ENCODE measurements at regions not wholly inside any gene's neighbourhood (a gene's known extent, or its start where the extent isn't known, plus 50 kb on each side); places are given as distances from the start of the nearest gene placed in this dataset.

GRCh38 chr13:62061751-62062150, 646.1 kb upstream of the PCDH20 start:
- Histone ChIP-seq H3K36me3 (ENCODE audit: insufficient read depth, low read length) (no peaks in the 10 kb centered on the region), H3K9me3 (ENCODE audit: insufficient read depth, low read depth, low read length) (peaks cover 2% of the 10 kb centered on the region), H3K9ac (ENCODE audit: low read length) (no peak overlapping the region), H3K4me3 (ENCODE audit: insufficient read depth, low read depth, low read length) (no peak overlapping the region), H4K20me1 (ENCODE audit: insufficient read depth, low read length) (no peaks in the 10 kb centered on the region), H3K79me2 (ENCODE audit: insufficient read depth, low read length) (no peaks in the 10 kb centered on the region), H2AFZ (ENCODE audit: low read depth, low read length) (no peak overlapping the region), H3K4me2 (ENCODE audit: low read length) (no peak overlapping the region), H3K4me1 (ENCODE audit: insufficient read depth, low read length) (no peaks in the 10 kb centered on the region), H3K27me3 (ENCODE audit: insufficient read depth, low read length) (no peaks in the 10 kb centered on the region), H3K27ac (ENCODE audit: low read depth, low read length) (no peak overlapping the region)
- Mint-ChIP-seq H3K4me1 (ENCODE audit: low read depth, unreplicated experiment) (no peaks in the 10 kb centered on the region), H3K36me3 (ENCODE audit: low read depth, unreplicated experiment) (no peaks in the 10 kb centered on the region), H3K9me3 (ENCODE audit: unreplicated experiment) (no peaks in the 10 kb centered on the region), H3K4me3 (ENCODE audit: unreplicated experiment) (no peak overlapping the region), H3K27ac (ENCODE audit: unreplicated experiment) (no peak overlapping the region), H3K27me3 (ENCODE audit: low read depth, unreplicated experiment) (no peaks in the 10 kb centered on the region)
- TF ChIP-seq, protein P1, sequence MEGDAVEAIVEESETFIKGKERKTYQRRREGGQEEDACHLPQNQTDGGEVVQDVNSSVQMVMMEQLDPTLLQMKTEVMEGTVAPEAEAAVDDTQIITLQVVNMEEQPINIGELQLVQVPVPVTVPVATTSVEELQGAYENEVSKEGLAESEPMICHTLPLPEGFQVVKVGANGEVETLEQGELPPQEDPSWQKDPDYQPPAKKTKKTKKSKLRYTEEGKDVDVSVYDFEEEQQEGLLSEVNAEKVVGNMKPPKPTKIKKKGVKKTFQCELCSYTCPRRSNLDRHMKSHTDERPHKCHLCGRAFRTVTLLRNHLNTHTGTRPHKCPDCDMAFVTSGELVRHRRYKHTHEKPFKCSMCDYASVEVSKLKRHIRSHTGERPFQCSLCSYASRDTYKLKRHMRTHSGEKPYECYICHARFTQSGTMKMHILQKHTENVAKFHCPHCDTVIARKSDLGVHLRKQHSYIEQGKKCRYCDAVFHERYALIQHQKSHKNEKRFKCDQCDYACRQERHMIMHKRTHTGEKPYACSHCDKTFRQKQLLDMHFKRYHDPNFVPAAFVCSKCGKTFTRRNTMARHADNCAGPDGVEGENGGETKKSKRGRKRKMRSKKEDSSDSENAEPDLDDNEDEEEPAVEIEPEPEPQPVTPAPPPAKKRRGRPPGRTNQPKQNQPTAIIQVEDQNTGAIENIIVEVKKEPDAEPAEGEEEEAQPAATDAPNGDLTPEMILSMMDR (IDR thresholded peaks at IDR 0.05; ENCODE audit: insufficient read depth, low read depth, low read length), result no peak
- no peak for TF ChIP-seq EZH2 (IDR thresholded peaks at IDR 0.05; ENCODE audit: insufficient read depth, low read length)
- no peak for DNase-seq (ENCODE audit: low read depth)
- no peak for FAIRE-seq

GRCh38 chr13:62060570-62060969, 644.9 kb upstream of the PCDH20 start:
- H3K9me3 Mint-ChIP-seq (ENCODE audit: unreplicated experiment), result no peaks in the 10 kb centered on the region
- FAIRE-seq (no peak), DNase-seq (ENCODE audit: low read depth) (no peak)
- H3K4me1 Mint-ChIP-seq (ENCODE audit: low read depth, unreplicated experiment), result no peaks in the 10 kb centered on the region
- Histone ChIP-seq H3K4me1 (ENCODE audit: insufficient read depth, low read length) (no peaks in the 10 kb centered on the region), H3K4me3 (ENCODE audit: insufficient read depth, low read depth, low read length) (no peak overlapping the region), H3K27ac (ENCODE audit: low read depth, low read length) (no peak overlapping the region), H2AFZ (ENCODE audit: low read depth, low read length) (no peak overlapping the region), H3K36me3 (ENCODE audit: insufficient read depth, low read length) (no peaks in the 10 kb centered on the region), H3K9me3 (ENCODE audit: insufficient read depth, low read depth, low read length) (peaks cover 2% of the 10 kb centered on the region), H3K27me3 (ENCODE audit: insufficient read depth, low read length) (no peaks in the 10 kb centered on the region), H3K79me2 (ENCODE audit: insufficient read depth, low read length) (no peaks in the 10 kb centered on the region), H3K4me2 (ENCODE audit: low read length) (no peak overlapping the region), H3K9ac (ENCODE audit: low read length) (no peak overlapping the region), H4K20me1 (ENCODE audit: insufficient read depth, low read length) (no peaks in the 10 kb centered on the region)
- no peak for TF ChIP-seq EZH2 (IDR thresholded peaks at IDR 0.05; ENCODE audit: insufficient read depth, low read length)
- TF ChIP-seq, protein P1 (IDR thresholded peaks at IDR 0.05; ENCODE audit: insufficient read depth, low read depth, low read length), result no peak
- H3K36me3 Mint-ChIP-seq (ENCODE audit: low read depth, unreplicated experiment), result no peaks in the 10 kb centered on the region
- H3K27me3 Mint-ChIP-seq (ENCODE audit: low read depth, unreplicated experiment), result no peaks in the 10 kb centered on the region
- no peak overlapping the region for H3K4me3 Mint-ChIP-seq (ENCODE audit: unreplicated experiment)
- no peak overlapping the region for H3K27ac Mint-ChIP-seq (ENCODE audit: unreplicated experiment)

GRCh38 chr13:62057286-62057685, 641.6 kb upstream of the PCDH20 start:
- no peaks in the 10 kb centered on the region for H3K9me3 ChIP-seq (ENCODE audit: insufficient read depth, low read depth, low read length)
- Mint-ChIP-seq H3K9me3 (ENCODE audit: unreplicated experiment) (peaks cover under 1% of the 10 kb centered on the region), H3K36me3 (ENCODE audit: low read depth, unreplicated experiment) (no peaks in the 10 kb centered on the region), H3K4me3 (ENCODE audit: unreplicated experiment) (no peak overlapping the region), H3K4me1 (ENCODE audit: low read depth, unreplicated experiment) (no peaks in the 10 kb centered on the region), H3K27ac (ENCODE audit: unreplicated experiment) (no peak overlapping the region), H3K27me3 (ENCODE audit: low read depth, unreplicated experiment) (no peaks in the 10 kb centered on the region)
- no peak for TF ChIP-seq EZH2 (IDR thresholded peaks at IDR 0.05; ENCODE audit: insufficient read depth, low read length)
- TF ChIP-seq, protein P1 (IDR thresholded peaks at IDR 0.05; ENCODE audit: insufficient read depth, low read depth, low read length), result no peak
- no peak overlapping the region for H2AFZ ChIP-seq (ENCODE audit: low read depth, low read length)
- DNase-seq (ENCODE audit: low read depth) (no peak), FAIRE-seq (no peak)
- H3K79me2 ChIP-seq (ENCODE audit: insufficient read depth, low read length), result no peaks in the 10 kb centered on the region
- H3K4me2 ChIP-seq (ENCODE audit: low read length), result no peak overlapping the region
- H3K36me3 ChIP-seq (ENCODE audit: insufficient read depth, low read length), result no peaks in the 10 kb centered on the region
- no peaks in the 10 kb centered on the region for H4K20me1 ChIP-seq (ENCODE audit: insufficient read depth, low read length)
- no peak overlapping the region for H3K4me3 ChIP-seq (ENCODE audit: insufficient read depth, low read depth, low read length)
- no peak overlapping the region for H3K9ac ChIP-seq (ENCODE audit: low read length)
- H3K27me3 ChIP-seq (ENCODE audit: insufficient read depth, low read length), result no peaks in the 10 kb centered on the region
- no peaks in the 10 kb centered on the region for H3K4me1 ChIP-seq (ENCODE audit: insufficient read depth, low read length)
- no peak overlapping the region for H3K27ac ChIP-seq (ENCODE audit: low read depth, low read length)

Data from astrocyte (in vitro differentiated cells and primary cell).